Islet precursor cell (in vitro differentiated cells): ENCODE measurements at regions not wholly inside any gene's neighbourhood (a gene's known extent, or its start where the extent isn't known, plus 50 kb on each side); places are given as distances from the start of the nearest gene placed in this dataset.
"Not testable (repeated sequence)": the region's sequence is repeated elsewhere in the genome, so short reads cannot be mapped to it uniquely, and the experiment has no call there.

Experiments
- DNase-seq: peaks from one replicate; pipeline ENCODE4 v3.0.0-alpha.2; 2018

DNA sequence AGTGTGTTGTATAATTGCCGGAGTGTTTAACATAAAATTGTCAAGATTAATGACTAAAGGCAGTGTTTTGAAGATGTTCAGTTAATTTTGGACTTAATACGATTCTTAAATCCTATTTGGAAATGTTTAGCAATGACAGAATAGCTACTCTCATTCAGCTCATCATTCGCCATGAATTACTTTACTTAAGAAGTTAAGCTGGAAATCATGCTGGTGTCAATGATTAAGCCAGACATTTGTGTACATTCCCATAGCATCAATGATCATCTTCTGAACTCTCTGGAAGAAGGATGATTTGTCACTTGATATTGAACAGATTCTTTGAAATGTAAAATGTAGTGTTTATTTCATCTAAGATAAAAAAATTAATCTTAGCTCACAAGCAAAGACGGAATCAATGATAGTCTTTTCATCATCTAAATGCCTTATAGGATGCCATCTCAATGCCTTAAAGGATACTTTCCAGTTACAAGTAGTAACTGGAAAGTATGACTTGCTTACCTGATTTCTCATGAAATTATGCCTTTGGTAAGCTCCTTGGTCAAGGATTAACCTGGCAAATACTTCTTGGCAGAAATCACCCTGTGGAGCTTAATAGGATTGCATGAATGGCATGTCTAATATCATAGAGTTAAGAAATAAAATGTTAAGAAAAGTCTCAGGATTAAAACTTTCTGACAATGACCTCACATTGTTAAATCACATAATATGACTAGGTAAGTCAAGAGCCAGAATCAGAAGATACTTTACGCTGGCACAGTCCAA, 515.5 kb upstream of the AGA start:
- no peak for DNase-seq

DNA sequence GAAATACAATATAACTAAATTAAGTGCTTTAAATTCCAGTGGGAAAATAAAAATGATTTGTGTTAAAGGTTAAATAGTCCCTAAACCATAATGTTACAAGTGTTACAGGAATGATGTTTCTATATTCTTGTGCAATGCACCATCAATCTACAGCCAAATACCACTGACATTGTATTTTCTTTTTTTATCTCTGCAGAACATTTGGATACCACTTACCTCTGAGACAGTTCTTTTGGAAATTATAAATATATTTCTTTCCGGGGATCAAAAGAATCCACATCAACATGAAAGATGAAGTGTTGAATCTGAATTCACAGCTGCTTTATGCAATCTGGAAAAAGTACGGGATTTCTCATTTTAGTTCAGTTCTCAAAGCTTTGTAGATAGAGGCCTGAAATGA, 518.3 kb upstream of the AGA start:
- no peak for DNase-seq

DNA sequence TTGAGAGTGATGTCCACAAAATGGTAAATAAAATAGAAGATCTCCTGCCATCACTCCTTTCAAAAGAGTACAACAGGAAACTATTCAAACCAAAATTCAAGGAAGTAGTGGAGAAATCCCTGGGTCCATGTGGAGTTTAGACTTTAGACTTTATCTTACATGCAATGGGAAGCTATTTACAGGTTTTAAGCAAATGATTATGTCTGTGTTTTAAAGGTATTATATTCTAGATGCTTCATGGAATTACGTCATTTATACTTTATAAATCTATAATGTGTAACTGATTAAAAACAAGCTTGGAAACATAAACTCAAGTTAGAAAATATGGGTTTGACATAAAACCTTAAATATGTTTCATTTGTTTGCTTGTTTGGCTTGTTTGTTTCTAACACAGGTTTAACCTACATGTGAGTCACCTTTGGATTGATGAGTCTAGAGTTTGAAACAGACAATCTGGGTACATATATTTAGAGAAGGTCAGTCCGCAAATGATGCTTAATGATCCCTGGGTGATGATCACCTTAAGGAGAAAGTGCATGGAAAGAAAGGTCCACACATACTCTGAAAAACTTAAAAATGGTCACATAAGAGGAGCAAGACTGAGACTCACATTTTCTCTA, 519.6 kb upstream of the AGA start:
- no peak for DNase-seq

DNA sequence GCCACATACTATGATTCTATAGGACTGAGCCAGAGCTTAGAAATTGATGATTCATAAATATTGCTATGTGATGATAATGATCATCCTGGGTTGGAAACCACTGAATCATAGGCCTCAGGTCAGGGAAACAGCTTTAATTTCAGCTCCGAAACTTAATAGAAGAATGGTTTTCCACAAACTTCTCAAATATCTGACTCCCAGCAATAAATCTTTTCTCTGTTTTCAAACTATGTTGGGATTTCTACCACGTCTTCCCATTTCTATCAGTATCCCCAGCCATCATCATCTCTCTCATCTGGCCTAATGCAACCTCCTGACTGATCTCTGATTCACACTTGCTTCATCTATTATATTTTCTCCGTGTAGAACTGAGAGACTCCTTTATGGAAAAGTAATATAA, 521.8 kb upstream of the AGA start:
- no peak for DNase-seq

DNA sequence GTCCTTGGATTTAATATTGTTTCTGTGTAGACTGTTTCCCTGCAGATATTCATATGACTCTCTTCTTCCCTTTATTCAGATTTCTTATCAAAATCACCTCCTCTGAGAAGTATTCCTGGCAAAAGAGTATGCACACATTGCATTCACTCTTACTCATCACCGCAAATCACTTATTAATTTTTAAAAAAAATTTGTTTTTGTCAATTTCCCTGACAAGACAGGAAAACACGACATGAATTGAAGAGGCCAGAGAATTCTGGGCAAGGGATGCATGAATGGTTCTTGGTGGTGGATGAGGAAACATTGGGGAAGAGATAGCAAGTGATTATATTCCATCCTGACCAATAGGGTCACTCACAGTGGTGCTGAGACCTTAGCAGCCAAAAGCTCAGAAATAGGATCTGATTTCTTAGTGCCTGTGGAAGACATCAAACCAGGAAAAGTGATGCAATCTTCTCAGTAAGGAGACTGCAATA, 522.5 kb upstream of the AGA start:
- no peak for DNase-seq

DNA sequence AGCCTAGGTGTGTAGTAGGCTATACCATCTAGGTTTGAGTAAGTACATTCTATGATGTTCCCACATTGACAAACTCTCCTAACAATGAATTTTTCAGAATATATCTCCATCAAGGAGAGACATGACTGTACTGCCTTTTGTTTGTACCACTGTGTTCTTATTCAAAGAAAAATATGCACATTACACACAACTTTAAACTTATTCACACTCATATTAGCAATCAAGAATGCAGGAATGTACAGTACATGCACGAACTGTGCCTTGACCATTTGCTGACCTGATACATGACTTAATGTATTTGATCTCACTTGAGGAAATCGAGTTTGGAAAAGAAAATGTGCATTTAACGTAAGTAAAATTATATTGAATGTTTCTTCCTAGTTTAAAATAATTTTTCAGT, 525.1 kb upstream of the AGA start:
- DNase-seq, result no peak

DNA sequence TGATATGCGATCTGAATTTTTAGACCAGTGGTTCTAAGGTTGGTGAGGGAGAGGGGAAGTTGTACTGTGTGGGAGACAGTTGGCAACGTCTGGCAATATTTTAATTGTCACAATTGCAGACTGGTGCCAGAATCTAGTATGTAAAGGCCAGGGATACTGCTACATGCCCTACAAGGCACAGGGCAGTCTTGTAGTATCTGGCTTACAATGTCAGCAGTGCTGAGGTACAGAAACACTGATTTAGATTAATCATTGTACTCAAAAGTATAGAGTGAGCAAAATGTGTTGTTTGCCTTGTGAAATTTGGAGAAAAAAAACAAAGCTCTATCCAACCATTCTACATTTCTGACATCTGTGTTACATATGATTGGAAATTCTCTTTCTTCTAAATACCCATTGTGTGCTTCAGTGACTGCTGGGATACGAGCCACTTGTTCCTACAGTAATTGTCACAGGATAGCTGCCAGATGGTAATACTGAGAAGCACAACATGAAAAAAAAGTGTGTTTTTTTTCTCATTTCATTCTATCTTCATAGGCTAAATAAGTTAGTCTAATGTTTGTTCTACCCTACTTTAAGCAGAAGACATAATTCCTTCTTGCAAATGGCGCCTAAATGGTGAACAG, 526.7 kb upstream of the AGA start:
- no peak for DNase-seq

DNA sequence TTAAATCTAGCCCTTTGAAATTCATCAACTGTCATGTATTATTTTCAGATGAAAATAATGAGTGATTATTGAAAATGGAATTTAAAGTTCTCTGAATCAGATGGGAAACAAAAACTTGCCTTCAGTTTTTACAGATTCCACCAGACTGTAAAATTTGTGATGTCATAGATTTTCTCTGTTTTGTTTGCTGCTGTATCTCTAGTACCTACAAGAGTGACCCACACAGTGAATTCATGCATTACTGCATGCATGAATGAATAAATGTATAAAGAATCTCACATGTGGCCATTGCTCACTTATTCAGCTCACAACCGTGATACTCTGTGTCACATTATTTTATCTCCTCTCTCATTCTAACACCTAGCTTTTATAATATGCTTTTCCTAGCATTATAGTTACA, 532.2 kb upstream of the AGA start:
- no peak for DNase-seq

DNA sequence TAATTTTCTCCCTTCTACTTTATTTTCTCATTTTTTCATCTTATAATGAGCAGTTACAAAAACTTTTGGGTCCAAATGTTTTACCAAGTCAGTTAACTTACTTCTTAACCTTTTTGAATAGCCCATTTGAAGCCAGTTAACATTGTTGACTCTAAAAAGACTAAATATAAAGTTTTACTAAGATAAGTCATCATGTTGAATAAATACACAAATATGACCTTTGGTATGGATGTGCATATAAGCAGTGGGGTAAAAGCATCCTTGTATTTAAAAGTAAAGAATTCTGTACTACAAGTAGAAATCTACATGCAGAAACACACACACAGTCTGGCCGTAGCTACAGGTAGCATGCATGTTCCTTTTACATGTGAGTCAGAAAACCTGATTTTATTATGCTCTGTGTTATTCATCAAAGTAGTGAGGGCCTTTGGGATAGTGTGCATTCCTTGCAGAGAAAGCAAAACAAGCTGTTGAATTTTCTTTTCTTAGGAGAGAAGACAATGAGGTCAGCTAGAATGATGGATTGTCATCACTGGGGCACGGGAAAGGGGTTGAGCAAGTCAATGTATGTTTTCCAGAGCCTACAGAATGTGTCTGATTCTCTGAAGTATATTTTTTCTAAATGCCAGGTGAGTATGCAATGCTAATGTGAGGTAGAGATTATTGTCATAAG, 533.2 kb upstream of the AGA start:
- no peak for DNase-seq

DNA sequence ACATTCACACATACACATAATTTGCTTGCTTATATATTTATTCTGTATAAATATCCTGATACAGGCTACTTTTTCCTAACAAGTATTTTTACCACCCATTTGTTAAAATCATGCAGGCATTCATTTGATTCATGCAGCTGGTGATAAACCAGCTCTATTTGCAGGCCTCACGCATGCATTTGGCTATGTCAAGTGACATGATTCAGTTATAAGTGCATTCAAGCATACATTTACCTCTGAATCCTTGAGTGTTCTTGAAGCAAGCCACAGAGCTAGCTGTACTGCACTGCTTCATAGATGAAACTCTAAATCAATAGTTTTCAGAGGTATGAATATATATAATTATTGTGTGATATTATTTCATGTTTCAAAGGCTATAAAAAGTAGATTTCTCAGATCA, 544.0 kb upstream of the AGA start:
- DNase-seq, result no peak

DNA sequence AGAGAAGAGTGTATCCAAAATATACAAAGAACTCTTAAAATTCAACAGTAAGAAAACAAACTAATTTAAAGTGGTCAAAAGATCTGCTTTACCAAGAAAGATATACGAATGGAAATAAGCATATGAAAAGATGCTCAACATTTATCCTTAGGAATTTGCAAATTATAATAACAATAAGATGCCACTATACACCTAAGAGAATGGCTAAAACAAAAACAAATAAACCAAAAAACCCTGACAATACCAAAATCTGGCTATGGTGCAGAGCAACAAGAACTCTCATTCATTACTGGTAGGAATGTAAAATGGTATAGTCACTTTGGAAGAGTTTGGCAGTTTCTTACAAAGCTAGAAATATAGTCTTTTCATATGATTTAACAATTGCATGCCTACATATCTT, 545.7 kb upstream of the AGA start:
- DNase-seq, result no peak

DNA sequence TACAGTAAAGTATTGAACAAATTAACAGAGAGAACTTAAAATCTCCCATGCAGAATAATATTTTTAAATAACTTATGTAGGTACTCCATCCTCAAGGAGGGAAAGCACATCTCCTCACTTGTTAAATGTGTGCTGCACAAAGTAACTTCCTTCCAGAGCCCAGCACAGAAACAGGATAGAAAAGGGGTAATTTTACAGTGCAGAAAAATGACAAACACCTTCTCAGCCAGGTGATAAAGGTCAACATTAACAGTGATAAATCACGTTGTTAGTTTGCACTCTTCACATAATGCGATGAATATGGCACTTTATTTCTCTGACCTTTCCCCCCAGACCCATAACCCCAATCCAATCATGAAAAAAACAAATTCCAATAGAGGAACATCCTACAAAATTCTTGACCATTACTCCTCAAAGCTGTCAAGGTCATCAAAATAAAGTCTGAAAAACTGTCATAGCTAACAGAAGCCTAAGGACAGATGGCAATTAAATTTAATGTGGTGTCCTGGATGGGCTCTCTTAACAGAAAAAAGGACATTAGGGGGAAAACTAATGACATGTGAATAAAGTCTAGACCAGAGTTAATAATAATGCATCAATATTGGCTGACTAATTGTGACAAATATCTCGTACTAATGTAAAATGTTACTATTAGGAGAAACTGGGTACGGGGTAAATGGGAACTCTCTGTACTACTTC, 547.4 kb upstream of the AGA start:
- DNase-seq, result no peak

DNA sequence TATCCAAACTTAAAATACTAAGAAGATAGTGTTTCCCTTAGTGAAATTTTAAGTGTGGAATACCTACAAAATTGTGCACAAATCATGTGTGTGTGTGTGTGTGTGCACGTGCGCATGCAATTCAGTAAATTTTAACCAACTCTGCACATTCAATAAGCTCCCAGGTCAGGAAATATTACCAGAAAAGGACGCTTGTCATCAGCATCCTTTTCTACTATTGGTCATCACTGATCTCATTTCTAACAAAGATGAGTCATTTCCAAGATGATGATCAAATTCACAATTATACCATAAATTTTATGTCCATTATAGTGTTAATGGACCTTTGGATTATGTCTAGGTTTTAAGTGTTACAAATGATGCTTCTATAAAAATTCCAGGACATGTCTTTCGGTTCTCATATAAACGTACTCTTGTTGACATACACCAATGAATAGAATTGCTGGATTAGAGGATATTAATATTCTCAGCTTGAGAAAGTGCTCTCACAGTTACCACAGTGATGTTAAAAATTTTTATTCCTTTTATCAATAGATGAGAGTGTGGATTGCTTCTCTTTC, 560.9 kb upstream of the AGA start:
- no peak for DNase-seq

DNA sequence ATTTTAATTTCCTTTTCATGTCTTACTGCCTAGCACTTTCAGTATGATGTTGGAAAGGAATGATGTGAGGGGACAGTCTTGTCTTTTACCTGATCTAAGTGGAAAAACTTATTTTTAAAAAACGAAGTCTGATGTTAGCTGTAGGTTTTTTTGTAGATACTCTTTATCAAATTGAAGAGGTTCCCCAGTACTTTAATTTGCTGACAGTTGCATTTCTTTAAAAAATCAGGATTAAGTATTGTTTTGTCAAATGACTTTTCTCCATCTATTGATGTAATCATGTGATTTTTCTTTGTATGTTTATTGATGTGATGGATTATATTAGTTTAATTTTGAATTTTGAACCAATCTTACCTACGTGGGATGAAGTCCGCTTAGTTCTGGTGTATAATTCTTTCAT, 568.4 kb upstream of the AGA start:
- DNase-seq, result no peak

DNA sequence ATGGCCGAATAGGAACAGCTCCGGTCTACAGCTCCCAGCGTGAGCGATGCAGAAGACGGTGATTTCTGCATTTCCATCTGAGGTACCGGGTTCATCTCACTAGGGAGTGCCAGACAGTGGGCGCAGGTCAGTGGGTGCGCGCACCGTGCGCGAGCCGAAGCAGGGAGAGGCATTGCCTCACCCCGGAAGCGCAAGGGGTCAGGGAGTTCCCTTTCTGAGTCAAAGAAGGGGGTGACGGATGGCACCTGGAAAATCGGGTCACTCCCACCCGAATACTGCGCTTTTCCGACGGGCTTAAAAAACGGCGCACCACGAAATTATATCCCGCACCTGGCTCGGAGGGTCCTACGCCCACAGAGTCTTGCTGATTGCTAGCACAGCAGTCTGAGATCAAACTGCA, 572.8 kb upstream of the AGA start:
- not testable (repeated sequence) for DNase-seq

DNA sequence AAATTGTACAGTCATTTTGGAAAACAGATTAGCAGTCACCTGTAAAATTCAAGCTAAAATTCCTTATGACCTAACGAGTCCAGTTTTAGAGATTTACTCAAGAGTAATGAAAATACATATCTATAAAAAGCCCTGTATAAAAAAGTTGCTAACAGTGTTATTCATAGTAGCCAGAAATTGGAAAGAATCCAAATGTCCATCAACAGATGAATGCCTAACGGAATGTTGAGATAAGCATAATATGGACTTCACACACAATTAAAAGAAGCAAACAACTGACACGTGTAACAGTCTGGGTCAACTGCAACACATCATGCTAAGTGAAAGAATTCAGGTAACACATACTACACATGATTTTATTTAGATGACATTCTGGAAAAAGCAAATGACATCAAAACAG, 584.8 kb upstream of the AGA start:
- no peak for DNase-seq

DNA sequence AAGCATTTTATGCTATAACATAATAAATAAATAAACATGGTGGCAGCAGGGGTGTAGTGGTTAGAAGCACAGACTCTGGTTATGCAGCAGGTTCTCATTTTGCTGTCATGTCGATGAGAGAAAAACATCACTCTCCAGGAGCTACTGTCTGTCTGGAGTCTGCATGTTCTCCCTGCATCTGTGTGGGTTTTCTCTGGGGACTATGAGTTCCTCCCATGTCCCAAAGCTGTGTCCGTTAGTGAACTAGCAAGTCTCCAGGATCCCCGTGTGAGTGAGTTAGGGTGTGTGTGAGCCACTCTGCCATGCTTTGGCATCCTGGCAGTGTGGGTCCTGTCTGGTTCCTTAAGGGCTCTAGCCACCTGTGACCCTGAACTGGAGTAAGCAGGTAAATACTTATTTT, 585.6 kb upstream of the AGA start:
- no peak for DNase-seq

DNA sequence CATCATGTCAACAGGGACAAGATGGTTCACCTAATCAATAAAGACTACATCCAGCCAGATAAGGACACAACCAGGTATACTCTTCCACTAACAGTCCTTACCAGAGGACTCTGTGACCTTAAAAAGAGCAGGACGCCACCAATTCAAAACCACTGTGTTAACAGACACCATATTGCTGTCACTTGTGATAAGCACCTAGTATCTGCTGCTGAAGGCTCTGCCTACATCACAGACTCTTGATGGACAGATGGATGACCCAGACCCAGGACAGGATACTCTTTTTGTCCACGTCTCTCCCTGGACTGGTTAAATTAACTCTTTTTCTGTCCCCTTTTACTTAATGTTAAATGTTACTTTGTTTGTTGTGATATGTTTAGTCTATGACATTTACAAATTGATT, 586.2 kb upstream of the AGA start:
- DNase-seq, result no peak

DNA sequence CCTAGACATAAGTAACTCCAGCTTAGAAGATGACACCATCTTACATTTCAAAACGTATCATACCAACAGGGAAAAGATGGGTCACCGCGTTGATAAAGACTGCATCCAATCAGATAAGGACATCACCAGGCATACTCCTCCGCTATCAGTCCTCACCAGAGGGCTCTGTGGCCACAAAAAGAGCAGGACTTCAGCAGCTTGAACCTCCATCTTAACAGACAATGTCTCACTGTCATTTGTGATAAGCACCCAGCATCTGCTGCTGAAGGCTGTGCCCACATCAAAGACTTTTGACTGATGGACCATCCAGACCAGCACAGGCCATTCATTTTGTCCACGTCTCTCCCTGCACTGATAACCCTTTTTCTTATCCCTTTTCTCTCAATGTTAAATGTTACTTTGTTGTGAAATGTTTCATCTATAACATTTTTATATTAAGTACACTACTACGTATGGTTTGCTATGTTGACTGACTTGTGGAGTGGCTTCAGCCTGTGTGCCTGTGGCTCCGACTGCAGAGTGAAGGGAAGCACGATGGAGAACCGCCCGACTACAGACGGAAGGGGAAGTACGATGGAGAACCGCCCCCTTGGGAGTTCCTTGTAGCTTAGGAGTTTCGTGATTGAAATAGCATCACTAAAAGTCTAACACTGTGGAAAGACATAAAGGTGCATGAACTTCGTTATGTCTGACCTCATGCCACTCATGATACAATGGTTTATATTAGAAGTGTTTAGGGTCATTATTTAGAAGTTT, 595.4 kb upstream of the AGA start:
- DNase-seq, result peak; percentile 48

DNA sequence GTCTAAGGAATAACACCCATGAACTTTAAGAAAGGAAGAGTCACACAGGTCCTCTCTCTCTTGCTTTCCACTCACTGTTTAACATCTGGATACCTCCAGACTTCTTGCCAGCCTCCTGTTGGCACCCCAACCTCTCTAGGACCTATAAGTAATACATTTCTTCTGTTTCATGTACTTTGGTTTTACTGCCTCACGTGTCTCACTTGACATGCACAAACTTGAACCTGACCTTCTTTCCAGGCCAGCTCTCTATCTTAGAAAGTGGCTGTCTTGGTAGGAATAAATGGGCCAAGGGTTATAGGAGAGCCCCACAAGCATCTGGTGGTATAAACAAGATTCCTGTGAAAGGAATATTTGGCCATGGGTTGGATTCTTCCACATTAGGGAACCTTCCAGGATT, 614.8 kb upstream of the AGA start:
- no peak for DNase-seq

DNA sequence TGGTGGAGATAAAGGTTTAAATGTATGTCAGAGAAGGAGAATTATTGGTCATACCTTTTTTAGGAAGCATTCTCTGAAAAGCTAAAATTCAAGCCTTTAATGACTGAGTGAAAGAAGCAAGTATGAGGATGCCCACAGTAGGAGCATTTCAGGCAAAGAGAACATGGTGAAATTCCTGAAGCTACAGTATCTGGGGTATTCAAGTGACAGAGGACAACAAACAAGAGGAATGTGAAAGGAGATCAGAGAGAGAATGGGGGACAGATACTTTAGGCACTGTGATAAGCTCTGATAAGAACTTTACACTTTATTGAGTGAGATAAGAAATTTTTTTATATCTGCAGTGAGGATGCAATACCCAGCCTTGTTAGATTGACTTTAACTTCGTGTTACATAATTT, 621.3 kb upstream of the AGA start:
- DNase-seq, result no peak

DNA sequence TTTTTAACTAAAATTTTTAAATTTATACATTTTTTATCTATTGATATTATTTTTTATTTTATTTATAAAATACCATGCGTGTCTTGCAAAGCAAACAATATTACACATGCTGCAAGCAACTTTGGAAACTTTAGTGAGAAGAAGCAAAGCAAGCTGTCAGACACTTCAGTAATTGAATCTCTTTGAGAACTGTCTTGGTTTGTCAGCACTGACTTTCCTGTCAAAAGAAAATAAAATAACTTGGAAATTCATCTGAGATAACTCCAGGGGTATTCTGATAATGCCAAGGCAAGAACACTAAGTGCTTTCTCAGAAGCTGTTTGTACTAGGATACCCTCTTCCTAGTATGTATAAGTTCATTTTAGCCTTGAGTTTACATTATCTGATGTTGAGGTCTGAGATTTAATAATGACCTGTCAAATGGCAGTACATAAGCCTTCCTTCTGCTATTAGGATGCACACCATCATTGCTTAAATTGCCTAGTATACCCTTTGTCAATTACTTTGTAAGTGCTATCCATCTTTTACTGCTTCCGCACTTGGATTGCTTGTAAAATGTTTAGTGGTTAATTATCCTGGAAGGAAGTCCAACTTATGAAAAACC, 624.2 kb upstream of the AGA start:
- no peak for DNase-seq
